ENCODE measurements at regions not wholly inside any gene's neighbourhood (a gene's known extent, or its start where the extent isn't known, plus 50 kb on each side); places are given as distances from the start of the nearest gene placed in this dataset.

- 57 to 69% methylated on average over 2 of the region's 2 CpGs for WGBS, 2 donors
These were observed 443.8 kb downstream of the MID1IP1 start for GRCh38 chrX:39245024-39245423.

GRCh38 chrX:39247536-39247935 is 446.3 kb downstream of the MID1IP1 start:
- Histone ChIP-seq H3K27ac (no peak overlapping the region), H3K4me1 (no peaks in the 10 kb centered on the region), H3K4me3 (no peak overlapping the region), H3K27me3 (no peaks in the 10 kb centered on the region), H3K36me3 (replicated peaks in 1 of 2; ENCODE audit: insufficient read depth in 1 of 2, low read depth in 2 of 2) (no peaks in the 10 kb centered on the region), H3K9me3 (no peaks in the 10 kb centered on the region)
- ATAC-seq (no peak), DNase-seq (no peak)
- no peak for TF ChIP-seq POLR2A (IDR thresholded peaks at IDR 0.05)
- TF ChIP-seq CTCF (IDR thresholded peaks at IDR 0.05): no peak
- 59 to 64% methylated on average over 5 of the region's 5 CpGs for WGBS, 2 donors
- intact Hi-C loops (cut with DNase I): no loop called here

More at GRCh38 chrX:39245024-39245423, 443.8 kb downstream of the MID1IP1 start:
- H3K36me3 ChIP-seq (replicated peaks in 1 of 2; ENCODE audit: insufficient read depth in 1 of 2, low read depth in 2 of 2): no peaks in the 10 kb centered on the region
- H3K9me3 ChIP-seq: no peaks in the 10 kb centered on the region
- H3K27me3 ChIP-seq: no peaks in the 10 kb centered on the region
- no peak for DNase-seq
- no peaks in the 10 kb centered on the region for H3K4me1 ChIP-seq
- ATAC-seq: no peak
- intact Hi-C loops (cut with DNase I): no loop called here
- TF ChIP-seq POLR2A (IDR thresholded peaks at IDR 0.05): no peak
- TF ChIP-seq CTCF (IDR thresholded peaks at IDR 0.05): no peak
- no peak overlapping the region for H3K4me3 ChIP-seq
- H3K27ac ChIP-seq: no peak overlapping the region

- Histone ChIP-seq H3K4me3 (no peak overlapping the region), H3K9me3 (no peaks in the 10 kb centered on the region), H3K36me3 (replicated peaks in 1 of 2; ENCODE audit: insufficient read depth in 1 of 2, low read depth in 2 of 2) (no peaks in the 10 kb centered on the region), H3K27me3 (no peaks in the 10 kb centered on the region), H3K4me1 (no peaks in the 10 kb centered on the region), H3K27ac (no peak overlapping the region)
- DNase-seq (no peak), ATAC-seq (no peak)
- 30 to 56% methylated on average over 3 of the region's 3 CpGs for WGBS, 2 donors
- TF ChIP-seq CTCF (IDR thresholded peaks at IDR 0.05) (no peak), POLR2A (IDR thresholded peaks at IDR 0.05) (no peak)
- intact Hi-C loops (cut with DNase I): no loop called here
These were observed 447.1 kb downstream of the MID1IP1 start for GRCh38 chrX:39248330-39248729.

GRCh38 chrX:39249999-39250398 is 448.7 kb downstream of the MID1IP1 start:
- Histone ChIP-seq H3K27me3 (no peaks in the 10 kb centered on the region), H3K36me3 (replicated peaks in 1 of 2; ENCODE audit: insufficient read depth in 1 of 2, low read depth in 2 of 2) (no peaks in the 10 kb centered on the region), H3K4me3 (no peak overlapping the region), H3K4me1 (no peaks in the 10 kb centered on the region), H3K27ac (no peak overlapping the region), H3K9me3 (no peaks in the 10 kb centered on the region)
- intact Hi-C loops (cut with DNase I): no loop called here
- DNase-seq (no peak), ATAC-seq (no peak)
- no peak for TF ChIP-seq CTCF (IDR thresholded peaks at IDR 0.05)

GRCh38 chrX:39251995-39252394 is 450.7 kb downstream of the MID1IP1 start:
- no peaks in the 10 kb centered on the region for H3K27me3 ChIP-seq
- intact Hi-C loops (cut with DNase I): no loop called here
- TF ChIP-seq POLR2A (IDR thresholded peaks at IDR 0.05) (no peak), CTCF (IDR thresholded peaks at IDR 0.05) (no peak)
- no peaks in the 10 kb centered on the region for H3K9me3 ChIP-seq
- ATAC-seq (no peak), DNase-seq (no peak)
- no peak overlapping the region for H3K27ac ChIP-seq
- no peak overlapping the region for H3K4me3 ChIP-seq
- no peaks in the 10 kb centered on the region for H3K4me1 ChIP-seq
- WGBS, 2 donors: 100% methylated on average over 1 of the region's 1 CpG
- H3K36me3 ChIP-seq (replicated peaks in 1 of 2; ENCODE audit: insufficient read depth in 1 of 2, low read depth in 2 of 2): no peaks in the 10 kb centered on the region

Data from body of pancreas (tissue), 4 donors.